ENCODE measurements at regions not wholly inside any gene's neighbourhood (a gene's known extent, or its start where the extent isn't known, plus 50 kb on each side); places are given as distances from the start of the nearest gene placed in this dataset.

GRCh38 chr10:3652886-3653285 lies 132.1 kb downstream of the KLF6 start:
- Histone ChIP-seq H4K20me1 (ENCODE audit: insufficient read depth, low read depth, low read length) (no peaks in the 10 kb centered on the region), H3K36me3 (ENCODE audit: insufficient read depth, low read length) (no peaks in the 10 kb centered on the region), H3K79me2 (ENCODE audit: low read length) (no peaks in the 10 kb centered on the region), H2AFZ (ENCODE audit: low read length) (no peak overlapping the region), H3K9me2 (replicated peaks; ENCODE audit: insufficient read depth, low read length) (no peaks in the 10 kb centered on the region), H3K4me1 (ENCODE audit: low read length) (peaks cover 3% of the 10 kb centered on the region; the same call in 1 of the 2 replicates), H3K9me3 (ENCODE audit: low read length) (no peaks in the 10 kb centered on the region), H3K27me3 (ENCODE audit: low read length) (no peaks in the 10 kb centered on the region), H3K4me2 (ENCODE audit: low read depth, low read length, poor library complexity, severe bottlenecking) (no peak overlapping the region), H3K9ac (ENCODE audit: low read length) (no peak overlapping the region), H3K4me3 (ENCODE audit: low read length) (no peak overlapping the region), H3K27ac (ENCODE audit: low read length) (no peak overlapping the region)
- no peak for DNase-seq

- no peak for DNase-seq
- Histone ChIP-seq H3K4me2 (ENCODE audit: low read depth, low read length, poor library complexity, severe bottlenecking) (no peak overlapping the region), H3K27ac (ENCODE audit: low read length) (no peak overlapping the region), H3K27me3 (ENCODE audit: low read length) (no peaks in the 10 kb centered on the region), H3K4me3 (ENCODE audit: low read length) (no peak overlapping the region), H3K4me1 (ENCODE audit: low read length) (peaks cover 3% of the 10 kb centered on the region; the same call in 1 of the 2 replicates), H2AFZ (ENCODE audit: low read length) (no peak overlapping the region), H3K9me2 (replicated peaks; ENCODE audit: insufficient read depth, low read length) (no peaks in the 10 kb centered on the region), H3K9ac (ENCODE audit: low read length) (no peak overlapping the region), H4K20me1 (ENCODE audit: insufficient read depth, low read depth, low read length) (no peaks in the 10 kb centered on the region), H3K79me2 (ENCODE audit: low read length) (no peaks in the 10 kb centered on the region), H3K9me3 (ENCODE audit: low read length) (no peaks in the 10 kb centered on the region), H3K36me3 (ENCODE audit: insufficient read depth, low read length) (no peaks in the 10 kb centered on the region)
Observed at GRCh38 chr10:3651969-3652653, 132.9 kb downstream of the KLF6 start.

- no peak overlapping the region for H3K9ac ChIP-seq (ENCODE audit: low read length)
- no peak overlapping the region for H2AFZ ChIP-seq (ENCODE audit: low read length)
- no peaks in the 10 kb centered on the region for H3K9me3 ChIP-seq (ENCODE audit: low read length)
- H3K4me1 ChIP-seq (ENCODE audit: low read length): no peaks in the 10 kb centered on the region
- no peaks in the 10 kb centered on the region for H4K20me1 ChIP-seq (ENCODE audit: insufficient read depth, low read depth, low read length)
- no peak overlapping the region for H3K4me2 ChIP-seq (ENCODE audit: low read depth, low read length, poor library complexity, severe bottlenecking)
- no peak overlapping the region for H3K4me3 ChIP-seq (ENCODE audit: low read length)
- H3K79me2 ChIP-seq (ENCODE audit: low read length): no peaks in the 10 kb centered on the region
- H3K27me3 ChIP-seq (ENCODE audit: low read length): no peaks in the 10 kb centered on the region
- no peak overlapping the region for H3K27ac ChIP-seq (ENCODE audit: low read length)
- DNase-seq: no peak
- no peaks in the 10 kb centered on the region for H3K9me2 ChIP-seq (replicated peaks; ENCODE audit: insufficient read depth, low read length)
- no peaks in the 10 kb centered on the region for H3K36me3 ChIP-seq (ENCODE audit: insufficient read depth, low read length)
Observed at GRCh38 chr10:3648576-3648975, 136.4 kb downstream of the KLF6 start.

GRCh38 chr10:3648170-3648569 lies 136.8 kb downstream of the KLF6 start:
- H3K27me3 ChIP-seq (ENCODE audit: low read length): no peaks in the 10 kb centered on the region
- H3K9ac ChIP-seq (ENCODE audit: low read length): no peak overlapping the region
- H2AFZ ChIP-seq (ENCODE audit: low read length): no peak overlapping the region
- no peaks in the 10 kb centered on the region for H3K9me2 ChIP-seq (replicated peaks; ENCODE audit: insufficient read depth, low read length)
- DNase-seq: no peak
- H4K20me1 ChIP-seq (ENCODE audit: insufficient read depth, low read depth, low read length): no peaks in the 10 kb centered on the region
- H3K36me3 ChIP-seq (ENCODE audit: insufficient read depth, low read length): no peaks in the 10 kb centered on the region
- no peaks in the 10 kb centered on the region for H3K9me3 ChIP-seq (ENCODE audit: low read length)
- H3K4me2 ChIP-seq (ENCODE audit: low read depth, low read length, poor library complexity, severe bottlenecking): no peak overlapping the region
- no peaks in the 10 kb centered on the region for H3K4me1 ChIP-seq (ENCODE audit: low read length)
- H3K4me3 ChIP-seq (ENCODE audit: low read length): no peak overlapping the region
- no peaks in the 10 kb centered on the region for H3K79me2 ChIP-seq (ENCODE audit: low read length)
- no peak overlapping the region for H3K27ac ChIP-seq (ENCODE audit: low read length)

GRCh38 chr10:3647074-3647473 lies 137.9 kb downstream of the KLF6 start:
- H3K9me2 ChIP-seq (replicated peaks; ENCODE audit: insufficient read depth, low read length): no peaks in the 10 kb centered on the region
- H3K4me2 ChIP-seq (ENCODE audit: low read depth, low read length, poor library complexity, severe bottlenecking): no peak overlapping the region

GRCh38 chr10:3645406-3645805 lies 139.6 kb downstream of the KLF6 start:
- Histone ChIP-seq H3K4me2 (ENCODE audit: low read depth, low read length, poor library complexity, severe bottlenecking) (no peak overlapping the region), H3K9ac (ENCODE audit: low read length) (no peak overlapping the region)

More at GRCh38 chr10:3647074-3647473, 137.9 kb downstream of the KLF6 start:
- Histone ChIP-seq H4K20me1 (ENCODE audit: insufficient read depth, low read depth, low read length) (no peaks in the 10 kb centered on the region), H2AFZ (ENCODE audit: low read length) (no peak overlapping the region), H3K4me3 (ENCODE audit: low read length) (no peak overlapping the region), H3K27ac (ENCODE audit: low read length) (no peak overlapping the region), H3K36me3 (ENCODE audit: insufficient read depth, low read length) (no peaks in the 10 kb centered on the region), H3K27me3 (ENCODE audit: low read length) (no peaks in the 10 kb centered on the region), H3K79me2 (ENCODE audit: low read length) (no peaks in the 10 kb centered on the region), H3K9me3 (ENCODE audit: low read length) (no peaks in the 10 kb centered on the region), H3K9ac (ENCODE audit: low read length) (no peak overlapping the region), H3K4me1 (ENCODE audit: low read length) (no peaks in the 10 kb centered on the region)
- no peak for DNase-seq

GRCh38 chr10:3640816-3641215 lies 144.2 kb downstream of the KLF6 start:
- Histone ChIP-seq H3K4me2 (ENCODE audit: low read depth, low read length, poor library complexity, severe bottlenecking) (no peak overlapping the region), H3K4me1 (ENCODE audit: low read length) (no peaks in the 10 kb centered on the region), H3K27me3 (ENCODE audit: low read length) (no peaks in the 10 kb centered on the region), H3K9me2 (replicated peaks; ENCODE audit: insufficient read depth, low read length) (no peaks in the 10 kb centered on the region), H2AFZ (ENCODE audit: low read length) (no peak overlapping the region), H4K20me1 (ENCODE audit: insufficient read depth, low read depth, low read length) (no peaks in the 10 kb centered on the region), H3K9ac (ENCODE audit: low read length) (no peak overlapping the region), H3K27ac (ENCODE audit: low read length) (no peak overlapping the region), H3K36me3 (ENCODE audit: insufficient read depth, low read length) (no peaks in the 10 kb centered on the region), H3K4me3 (ENCODE audit: low read length) (no peak overlapping the region), H3K79me2 (ENCODE audit: low read length) (no peaks in the 10 kb centered on the region), H3K9me3 (ENCODE audit: low read length) (no peaks in the 10 kb centered on the region)
- DNase-seq: no peak

More at GRCh38 chr10:3645406-3645805, 139.6 kb downstream of the KLF6 start:
- Histone ChIP-seq H3K4me1 (ENCODE audit: low read length) (no peaks in the 10 kb centered on the region), H3K79me2 (ENCODE audit: low read length) (no peaks in the 10 kb centered on the region), H3K36me3 (ENCODE audit: insufficient read depth, low read length) (no peaks in the 10 kb centered on the region), H3K9me3 (ENCODE audit: low read length) (no peaks in the 10 kb centered on the region), H3K4me3 (ENCODE audit: low read length) (no peak overlapping the region), H3K27me3 (ENCODE audit: low read length) (no peaks in the 10 kb centered on the region), H4K20me1 (ENCODE audit: insufficient read depth, low read depth, low read length) (no peaks in the 10 kb centered on the region), H3K9me2 (replicated peaks; ENCODE audit: insufficient read depth, low read length) (no peaks in the 10 kb centered on the region), H3K27ac (ENCODE audit: low read length) (no peak overlapping the region), H2AFZ (ENCODE audit: low read length) (no peak overlapping the region)
- DNase-seq: no peak

- no peaks in the 10 kb centered on the region for H3K9me2 ChIP-seq (replicated peaks; ENCODE audit: insufficient read depth, low read length)
- no peak overlapping the region for H3K4me2 ChIP-seq (ENCODE audit: low read depth, low read length, poor library complexity, severe bottlenecking)
- H3K4me3 ChIP-seq (ENCODE audit: low read length): no peak overlapping the region
- H3K27ac ChIP-seq (ENCODE audit: low read length): no peak overlapping the region
- no peaks in the 10 kb centered on the region for H3K36me3 ChIP-seq (ENCODE audit: insufficient read depth, low read length)
- no peaks in the 10 kb centered on the region for H3K79me2 ChIP-seq (ENCODE audit: low read length)
- H3K4me1 ChIP-seq (ENCODE audit: low read length): no peaks in the 10 kb centered on the region
- H3K9ac ChIP-seq (ENCODE audit: low read length): no peak overlapping the region
- H4K20me1 ChIP-seq (ENCODE audit: insufficient read depth, low read depth, low read length): no peaks in the 10 kb centered on the region
- H3K27me3 ChIP-seq (ENCODE audit: low read length): no peaks in the 10 kb centered on the region
- no peak for DNase-seq
- no peaks in the 10 kb centered on the region for H3K9me3 ChIP-seq (ENCODE audit: low read length)
- no peak overlapping the region for H2AFZ ChIP-seq (ENCODE audit: low read length)
Observed at GRCh38 chr10:3639546-3639945, 145.5 kb downstream of the KLF6 start.

Measured in Karpas-422 (cell line).